PFSK-1 (cell line): ENCODE measurements at regions not wholly inside any gene's neighbourhood (a gene's known extent, or its start where the extent isn't known, plus 50 kb on each side); places are given as distances from the start of the nearest gene placed in this dataset.

Source experiments
- FOXP2 ChIP-seq: optimal IDR thresholded peaks from 2 replicates; pipeline ENCODE3; 2011; ENCODE audit warnings: borderline replicate concordance, control low read depth, inconsistent platforms; ENCODE audit not compliant: insufficient read depth; ENCODE audit errors: extremely low read length, extremely low read depth
- POLR2AphosphoS5 ChIP-seq: IDR thresholded peaks from 2 replicates; pipeline ENCODE4 v1.6.1; 2012; ENCODE audit warnings: low read depth, mild to moderate bottlenecking, control low read depth, low read length, moderate library complexity
- SIN3A ChIP-seq: IDR thresholded peaks from 2 replicates; pipeline ENCODE4 v1.6.1; 2012; ENCODE audit warnings: mild to moderate bottlenecking, low read length, moderate library complexity, borderline replicate concordance; ENCODE audit not compliant: insufficient read depth
- TAF1 ChIP-seq: IDR thresholded peaks from 2 replicates; pipeline ENCODE4 v1.6.1; 2012; ENCODE audit warnings: low read length, control low read depth, borderline replicate concordance; ENCODE audit not compliant: insufficient read depth
- TF ChIP-seq, protein P1 (sequence below), 2 experiments: IDR thresholded peaks; 2 replicates each; pipeline versions ENCODE4 v1.6.1 to v1.8.0; 2011 to 2012; ENCODE audit warnings: low read depth in 2 of 2, low read length in 2 of 2, control low read depth in 1 of 2, inconsistent platforms in 1 of 2, mild to moderate bottlenecking in 1 of 2, moderate library complexity in 1 of 2; ENCODE audit not compliant: insufficient read depth in 1 of 2

DNA sequence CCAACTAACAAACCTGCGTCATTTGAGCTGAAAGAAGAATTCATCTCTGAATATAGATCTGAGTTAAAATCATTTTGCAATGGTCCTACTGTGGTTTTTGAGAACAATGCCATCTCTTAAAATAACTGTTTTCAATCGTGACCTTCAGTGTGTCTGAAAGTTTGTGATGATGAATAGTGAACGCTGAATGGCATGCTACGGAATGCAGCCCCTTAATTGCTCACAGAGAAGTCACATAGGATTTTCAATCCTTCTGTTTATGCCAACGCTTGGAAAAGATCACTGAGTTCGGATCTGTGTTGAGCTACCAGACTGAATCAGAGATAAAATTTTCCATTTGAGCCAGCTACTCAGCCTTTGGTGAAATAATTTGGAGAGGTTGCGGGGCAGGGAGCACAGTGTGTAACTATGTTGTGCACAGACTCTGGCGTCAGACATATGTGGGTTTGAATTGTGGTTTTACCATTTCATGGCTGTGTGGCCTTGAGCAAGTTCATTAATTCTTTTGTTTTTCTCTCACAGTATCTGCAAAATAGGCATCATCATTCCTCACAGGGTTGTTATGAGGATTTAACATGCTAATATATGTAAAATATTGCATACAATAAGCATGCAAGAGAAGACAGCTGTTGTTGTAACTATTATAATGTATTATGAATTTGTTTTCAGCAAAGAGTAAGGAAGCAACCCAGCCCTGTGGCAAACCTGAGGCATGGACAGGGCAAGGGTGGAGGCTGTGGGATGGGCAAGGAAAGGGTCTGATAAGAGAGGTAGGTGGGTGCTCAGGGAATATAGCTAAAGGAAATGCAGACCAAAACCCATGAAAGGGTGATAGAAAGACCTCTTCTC, 679.9 kb downstream of the KCNA4 start:
- no peak for TF ChIP-seq POLR2AphosphoS5
- no peak for TF ChIP-seq SIN3A
- no peak for TF ChIP-seq TAF1
- TF ChIP-seq, protein P1, sequence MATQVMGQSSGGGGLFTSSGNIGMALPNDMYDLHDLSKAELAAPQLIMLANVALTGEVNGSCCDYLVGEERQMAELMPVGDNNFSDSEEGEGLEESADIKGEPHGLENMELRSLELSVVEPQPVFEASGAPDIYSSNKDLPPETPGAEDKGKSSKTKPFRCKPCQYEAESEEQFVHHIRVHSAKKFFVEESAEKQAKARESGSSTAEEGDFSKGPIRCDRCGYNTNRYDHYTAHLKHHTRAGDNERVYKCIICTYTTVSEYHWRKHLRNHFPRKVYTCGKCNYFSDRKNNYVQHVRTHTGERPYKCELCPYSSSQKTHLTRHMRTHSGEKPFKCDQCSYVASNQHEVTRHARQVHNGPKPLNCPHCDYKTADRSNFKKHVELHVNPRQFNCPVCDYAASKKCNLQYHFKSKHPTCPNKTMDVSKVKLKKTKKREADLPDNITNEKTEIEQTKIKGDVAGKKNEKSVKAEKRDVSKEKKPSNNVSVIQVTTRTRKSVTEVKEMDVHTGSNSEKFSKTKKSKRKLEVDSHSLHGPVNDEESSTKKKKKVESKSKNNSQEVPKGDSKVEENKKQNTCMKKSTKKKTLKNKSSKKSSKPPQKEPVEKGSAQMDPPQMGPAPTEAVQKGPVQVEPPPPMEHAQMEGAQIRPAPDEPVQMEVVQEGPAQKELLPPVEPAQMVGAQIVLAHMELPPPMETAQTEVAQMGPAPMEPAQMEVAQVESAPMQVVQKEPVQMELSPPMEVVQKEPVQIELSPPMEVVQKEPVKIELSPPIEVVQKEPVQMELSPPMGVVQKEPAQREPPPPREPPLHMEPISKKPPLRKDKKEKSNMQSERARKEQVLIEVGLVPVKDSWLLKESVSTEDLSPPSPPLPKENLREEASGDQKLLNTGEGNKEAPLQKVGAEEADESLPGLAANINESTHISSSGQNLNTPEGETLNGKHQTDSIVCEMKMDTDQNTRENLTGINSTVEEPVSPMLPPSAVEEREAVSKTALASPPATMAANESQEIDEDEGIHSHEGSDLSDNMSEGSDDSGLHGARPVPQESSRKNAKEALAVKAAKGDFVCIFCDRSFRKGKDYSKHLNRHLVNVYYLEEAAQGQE (IDR thresholded peaks at IDR 0.05; ENCODE audit: insufficient read depth in 1 of 2, low read depth in 2 of 2, low read length in 2 of 2): no peak
- no peak for TF ChIP-seq FOXP2

DNA sequence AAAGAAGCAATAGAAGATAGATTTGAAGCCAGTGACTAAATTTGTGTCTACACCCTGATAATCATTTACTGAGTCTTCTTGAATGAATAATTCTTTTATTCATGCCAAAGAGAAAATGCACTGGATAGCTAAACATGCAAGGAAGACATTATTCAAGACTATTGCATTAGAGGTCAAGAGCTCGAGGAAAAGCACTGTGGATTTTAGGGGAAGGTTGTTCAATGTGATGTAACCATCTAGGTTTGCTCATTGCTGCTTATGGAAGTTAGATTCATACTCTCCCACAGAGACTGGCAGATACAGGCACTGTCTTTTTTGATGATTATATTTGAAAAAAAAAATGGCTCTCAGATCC, 682.1 kb downstream of the KCNA4 start:
- TF ChIP-seq, protein P1 (IDR thresholded peaks at IDR 0.05; ENCODE audit: insufficient read depth in 1 of 2, low read depth in 2 of 2, low read length in 2 of 2): no peak
- TF ChIP-seq FOXP2 (no peak), TAF1 (no peak), SIN3A (no peak), POLR2AphosphoS5 (no peak)

DNA sequence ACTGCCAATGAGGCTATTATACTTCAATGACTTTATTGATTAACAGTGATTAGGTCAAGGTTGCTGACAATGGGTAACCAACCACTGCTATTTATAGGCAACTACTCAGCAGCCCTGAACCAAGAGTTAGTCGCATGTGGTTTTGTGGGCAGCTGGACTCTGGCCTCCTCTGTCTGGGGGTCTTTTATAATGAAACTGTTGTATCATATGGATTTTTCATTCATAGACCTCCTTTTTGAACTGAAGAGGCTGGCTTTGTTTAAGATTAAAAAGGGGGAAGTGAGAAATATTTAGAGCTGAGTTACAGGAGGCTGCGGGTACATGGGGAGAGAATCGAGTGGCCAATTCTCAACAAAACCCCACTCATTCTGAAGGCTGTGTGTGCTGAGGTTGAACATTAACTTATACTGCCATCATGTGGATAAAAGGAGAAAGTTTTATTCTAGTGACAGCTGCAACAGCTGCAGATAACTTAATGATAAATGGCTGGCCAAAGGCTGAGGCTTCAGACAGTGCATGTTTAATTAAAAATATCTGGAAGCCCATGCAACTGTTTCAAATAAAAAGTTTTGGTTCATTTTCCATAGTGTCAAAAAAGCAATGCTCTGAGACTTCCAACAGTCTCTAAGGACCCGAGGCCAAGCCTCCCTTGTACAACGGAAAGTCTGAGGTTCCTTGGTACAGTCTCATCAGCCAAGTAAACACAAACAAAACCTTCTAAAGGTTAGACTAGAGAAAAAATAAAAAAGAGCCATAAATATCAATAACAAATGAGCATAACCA, 682.6 kb downstream of the KCNA4 start:
- no peak for TF ChIP-seq FOXP2
- TF ChIP-seq, protein P1 (IDR thresholded peaks at IDR 0.05; ENCODE audit: insufficient read depth in 1 of 2, low read depth in 2 of 2, low read length in 2 of 2): no peak
- TF ChIP-seq SIN3A: no peak
- TF ChIP-seq POLR2AphosphoS5: no peak

- TF ChIP-seq, protein P1 (IDR thresholded peaks at IDR 0.05; ENCODE audit: insufficient read depth in 1 of 2, low read depth in 2 of 2, low read length in 2 of 2): no peak
- TF ChIP-seq SIN3A: no peak
- TF ChIP-seq POLR2AphosphoS5: no peak
- no peak for TF ChIP-seq FOXP2
- no peak for TF ChIP-seq TAF1
Measured at GRCh38 chr11:29331451-29332010, 685.3 kb downstream of the KCNA4 start.
